NCI-H526 treated with DMSO at 0.1 percent for 48 hours (cell line): ENCODE measurements at regions not wholly inside any gene's neighbourhood (a gene's known extent, or its start where the extent isn't known, plus 50 kb on each side); places are given as distances from the start of the nearest gene placed in this dataset.
A peak's percentile ranks its signal among the peaks of the same experiment; 100 is the strongest.
"Not testable (repeated sequence)": the region's sequence is repeated elsewhere in the genome, so short reads cannot be mapped to it uniquely, and the experiment has no call there.

ENCODE experiments used
- DNase-seq: peaks from one replicate; lab custom pipeline; 2025; lab: John Stamatoyannopoulos, UW

- no peak for DNase-seq
These were observed 558.0 kb upstream of the TECRL start for GRCh38 chr4:64967286-64967685.

- DNase-seq, result no peak
These were observed 551.3 kb upstream of the TECRL start for GRCh38 chr4:64960516-64960915.

GRCh38 chr4:64940698-64941097 is 531.4 kb upstream of the TECRL start:
- DNase-seq, result no peak

GRCh38 chr4:64935469-64936001 is 526.3 kb upstream of the TECRL start:
- DNase-seq, result no peak

GRCh38 chr4:64911846-64912245 is 502.6 kb upstream of the TECRL start:
- DNase-seq, result no peak

- DNase-seq, result no peak
These were observed 494.7 kb upstream of the TECRL start for GRCh38 chr4:64903986-64904385.

- DNase-seq, result no peak
These were observed 490.3 kb upstream of the TECRL start for GRCh38 chr4:64899563-64899962.

GRCh38 chr4:64899030-64899429 is 489.8 kb upstream of the TECRL start:
- DNase-seq, result not testable (repeated sequence)

- no peak for DNase-seq
These were observed 488.4 kb upstream of the TECRL start for GRCh38 chr4:64897683-64898082.

- no peak for DNase-seq
These were observed 485.8 kb upstream of the TECRL start for GRCh38 chr4:64895031-64895430.

GRCh38 chr4:64893205-64893604 is 484.0 kb upstream of the TECRL start:
- peak; percentile 4 for DNase-seq

GRCh38 chr4:64889906-64890610 is 480.8 kb upstream of the TECRL start:
- DNase-seq, result no peak

- peak; percentile 27 for DNase-seq
These were observed 474.0 kb upstream of the TECRL start for GRCh38 chr4:64883087-64883807.

- DNase-seq, result no peak
These were observed 473.2 kb upstream of the TECRL start for GRCh38 chr4:64882311-64883086.

- no peak for DNase-seq
These were observed 471.3 kb upstream of the TECRL start for GRCh38 chr4:64880557-64880956.

- no peak for DNase-seq
These were observed 466.8 kb upstream of the TECRL start for GRCh38 chr4:64876021-64876420.

- DNase-seq, result no peak
These were observed 461.3 kb upstream of the TECRL start for GRCh38 chr4:64870558-64870957.

GRCh38 chr4:64857815-64858214 is 448.6 kb upstream of the TECRL start:
- DNase-seq, result no peak

GRCh38 chr4:64857198-64857597 is 447.9 kb upstream of the TECRL start:
- no peak for DNase-seq

- DNase-seq, result no peak
These were observed 437.2 kb upstream of the TECRL start for GRCh38 chr4:64846417-64846816.

GRCh38 chr4:64829749-64830148 is 420.5 kb upstream of the TECRL start:
- no peak for DNase-seq

GRCh38 chr4:64824591-64824990 is 415.3 kb upstream of the TECRL start:
- no peak for DNase-seq

- no peak for DNase-seq
These were observed 413.2 kb upstream of the TECRL start for GRCh38 chr4:64822405-64822804.
